Natural killer cell (primary cell): ENCODE measurements at regions not wholly inside any gene's neighbourhood (a gene's known extent, or its start where the extent isn't known, plus 50 kb on each side); places are given as distances from the start of the nearest gene placed in this dataset.

Source experiments
- ATAC-seq, 3 donors: fragments of 150-1000 bp in 2 of 3; fragments of 200-7000 bp in 1 of 3; cut with Tn5 transposase; 1 replicate in 1 of 3; 2 replicates in 2 of 3; pipeline ENCODE4 v1.10.0; 2021; ENCODE audit warnings: mild to moderate bottlenecking in 2 of 3, moderate library complexity in 2 of 3
- DNase-seq, 2 donors: peaks; one replicate each; pipeline versions ENCODE4 v3.0.0 to v3.0.0-alpha.2; 2013 to 2021; ENCODE audit warnings: mixed read lengths in 1 of 2
- H3K27ac ChIP-seq: one replicate; pipeline ENCODE4 v1.5.1; 2013; ENCODE audit warnings: mild to moderate bottlenecking, low read length
- H3K27me3 ChIP-seq: one replicate; pipeline ENCODE4 v1.6.1; 2013; ENCODE audit warnings: low read length; ENCODE audit not compliant: control insufficient read depth, insufficient read depth
- H3K36me3 ChIP-seq: one replicate; pipeline ENCODE4 v1.6.1; 2013; ENCODE audit warnings: low read length; ENCODE audit not compliant: control insufficient read depth, insufficient read depth
- H3K4me1 ChIP-seq: one replicate; pipeline ENCODE4 v1.6.1; 2013; ENCODE audit warnings: low read length; ENCODE audit not compliant: control insufficient read depth, insufficient read depth
- H3K4me3 ChIP-seq: one replicate; pipeline ENCODE4 v1.5.1; 2013; ENCODE audit warnings: low read length
- H3K9me3 ChIP-seq: one replicate; pipeline ENCODE4 v1.6.1; 2013; ENCODE audit warnings: low read length; ENCODE audit not compliant: control insufficient read depth, insufficient read depth
- H3K27ac Mint-ChIP-seq, 2 donors: one replicate each; pipeline ENCODE4 v1.8.0; 2022; ENCODE audit warnings: mild to moderate bottlenecking in 2 of 2, mixed read lengths in 2 of 2, moderate library complexity in 1 of 2
- H3K27me3 Mint-ChIP-seq, 2 donors: one replicate each; pipeline ENCODE4 v1.8.0; 2022; ENCODE audit warnings: low read depth in 2 of 2, mixed read lengths in 2 of 2
- H3K36me3 Mint-ChIP-seq: one replicate; pipeline ENCODE4 v1.8.0; 2022; ENCODE audit warnings: mixed read lengths
- H3K4me1 Mint-ChIP-seq, 2 donors: one replicate each; pipeline ENCODE4 v1.8.0; 2022; ENCODE audit warnings: mixed read lengths in 2 of 2
- H3K4me3 Mint-ChIP-seq: one replicate; pipeline ENCODE4 v1.8.0; 2022; ENCODE audit warnings: mild to moderate bottlenecking, moderate library complexity, mixed read lengths
- H3K9me3 Mint-ChIP-seq, 2 donors: one replicate each; pipeline ENCODE4 v1.8.0; 2022; ENCODE audit warnings: mixed read lengths in 2 of 2
- CTCF ChIP-seq: fragments of 200-600 bp; IDR thresholded peaks from one replicate; pipeline ENCODE4 v1.8.0; 2022; ENCODE audit warnings: antibody characterized with exemption
- WGBS: methylation state at CpG from one replicate; pipeline ENCODE4 v1.1.7; 2013; ENCODE audit warnings: missing lambda C conversion rate; ENCODE audit not compliant: insufficient coverage; 5-methylcytosine and 5-hydroxymethylcytosine counted together
- intact Hi-C: fragments of 100-400 bp; cut with micrococcal nuclease; formaldehyde crosslinking; loops from one replicate; pipeline ENCODE4 v1.14.2; 2022

- DNase-seq, result no peak
- H3K9me3 ChIP-seq, result peaks cover 13% of the 10 kb centered on the region
- Mint-ChIP-seq H3K4me3 (no peak overlapping the region), H3K4me1 (peaks cover 0 to 5% of the 10 kb centered on the region in 2 donors), H3K36me3 (no peaks in the 10 kb centered on the region), H3K27me3 (peaks cover 37 to 56% of the 10 kb centered on the region in 2 donors), H3K9me3 (no peaks in the 10 kb centered on the region), H3K27ac (no peak overlapping the region)
- no peak for ATAC-seq
- peaks cover 6% of the 10 kb centered on the region for H3K4me1 ChIP-seq
- TF ChIP-seq CTCF, result no peak
- H3K4me3 ChIP-seq, result no peak overlapping the region
- H3K27me3 ChIP-seq, result peaks cover 17% of the 10 kb centered on the region
- 46% methylated on average over 2 of the region's 3 CpGs for WGBS
- no peaks in the 10 kb centered on the region for H3K36me3 ChIP-seq
- H3K27ac ChIP-seq, result no peak overlapping the region
- intact Hi-C loops, result no loop called here
Observed at GRCh38 chr7:127448566-127448965, 56.1 kb upstream of the ZNF800 start.

- no peak overlapping the region for H3K27ac ChIP-seq
- Mint-ChIP-seq H3K4me3 (no peak overlapping the region), H3K36me3 (no peaks in the 10 kb centered on the region), H3K27me3 (peaks cover 38 to 51% of the 10 kb centered on the region in 2 donors), H3K9me3 (no peaks in the 10 kb centered on the region), H3K27ac (no peak overlapping the region), H3K4me1 (peaks cover 0 to 5% of the 10 kb centered on the region in 2 donors)
- peak; percentile 97 for TF ChIP-seq CTCF
- 0% methylated on average over 1 of the region's 1 CpG for WGBS
- DNase-seq (peak; percentile 44 to 80), ATAC-seq (peak; percentile 99 to 100 (median 100))
- intact Hi-C loops, result loop anchor here (1.0 to 2.0 kb wide), 3 partner anchors 33 to 100 kb away; partner anchors contain the start of gene ZNF800
- H3K9me3 ChIP-seq, result peaks cover 13% of the 10 kb centered on the region
- peaks cover 17% of the 10 kb centered on the region for H3K27me3 ChIP-seq
- H3K4me1 ChIP-seq, result peaks cover 6% of the 10 kb centered on the region
- no peak overlapping the region for H3K4me3 ChIP-seq
- H3K36me3 ChIP-seq, result no peaks in the 10 kb centered on the region
Observed at GRCh38 chr7:127447326-127447945, 54.9 kb upstream of the ZNF800 start.

GRCh38 chr7:127446842-127447241 is 54.3 kb upstream of the ZNF800 start:
- Mint-ChIP-seq H3K27ac (no peak overlapping the region), H3K4me3 (no peak overlapping the region), H3K27me3 (peaks cover 36 to 50% of the 10 kb centered on the region in 2 donors), H3K9me3 (no peaks in the 10 kb centered on the region), H3K4me1 (peaks cover 0 to 5% of the 10 kb centered on the region in 2 donors), H3K36me3 (no peaks in the 10 kb centered on the region)
- ATAC-seq (no peak), DNase-seq (peak in 1 of 2 donors; percentile 5)
- Histone ChIP-seq H3K4me3 (no peak overlapping the region), H3K4me1 (peaks cover 6% of the 10 kb centered on the region), H3K36me3 (no peaks in the 10 kb centered on the region), H3K27ac (no peak overlapping the region), H3K9me3 (peaks cover 13% of the 10 kb centered on the region), H3K27me3 (peaks cover 17% of the 10 kb centered on the region)
- 96% methylated on average over 2 of the region's 2 CpGs for WGBS
- no peak for TF ChIP-seq CTCF
- intact Hi-C loops, result loop anchor here (1.0 to 2.0 kb wide), 3 partner anchors 33 to 100 kb away; partner anchors contain the start of gene ZNF800
